Sigmoid colon (tissue), 6 donors: ENCODE measurements at regions not wholly inside any gene's neighbourhood (a gene's known extent, or its start where the extent isn't known, plus 50 kb on each side); places are given as distances from the start of the nearest gene placed in this dataset.

Experiments
- DNase-seq: peaks from one replicate; pipeline ENCODE4 v3.0.0-alpha.2; 2019
- H3K27ac ChIP-seq, 4 donors: fragments of 200-600 bp; sonication (generic); one replicate each; pipeline ENCODE4 v1.5.1; 2016 to 2019; ENCODE audit warnings: mild to moderate bottlenecking in 1 of 4
- H3K27me3 ChIP-seq, 3 donors: fragments of 200-600 bp; sonication (generic); one replicate each; pipeline ENCODE4 v1.5.1; 2019; ENCODE audit warnings: mild to moderate bottlenecking in 1 of 3
- H3K36me3 ChIP-seq, 4 donors: fragments of 200-600 bp; sonication (generic); one replicate each; pipeline ENCODE4 v1.5.1; 2016 to 2019
- H3K4me1 ChIP-seq, 4 donors: fragments of 200-600 bp; sonication (generic); one replicate each; pipeline ENCODE4 v1.5.1; 2017 to 2019
- H3K4me3 ChIP-seq, 4 donors: fragments of 200-600 bp; sonication (generic); one replicate each; pipeline ENCODE4 v1.5.1; 2017 to 2019; ENCODE audit warnings: mild to moderate bottlenecking in 2 of 4, moderate library complexity in 1 of 4
- H3K9me3 ChIP-seq, 4 donors: fragments of 200-600 bp in 3 of 4; sonication (generic) in 3 of 4; one replicate each; pipeline versions ENCODE4 v1.5.1 to v1.6.1; 2013 to 2019
- CTCF ChIP-seq, 4 experiments: fragments of 450-650 bp in 3 of 4; fragments of 200-600 bp in 1 of 4; IDR thresholded peaks; one replicate each; pipeline ENCODE4 v1.5.1; 2016 to 2019; ENCODE audit warnings: antibody characterized with exemption in 4 of 4, mild to moderate bottlenecking in 3 of 4, moderate library complexity in 2 of 4
- EP300 ChIP-seq, 4 donors: sonication (generic); formaldehyde crosslinking; IDR thresholded peaks; one replicate each; pipeline ENCODE4 v1.6.1; 2017; ENCODE audit warnings: antibody characterized with exemption in 4 of 4
- POLR2A ChIP-seq, 2 donors: fragments of 450-650 bp; IDR thresholded peaks; one replicate each; pipeline ENCODE4 v1.6.1; 2016; ENCODE audit warnings: antibody characterized with exemption in 2 of 2, mild to moderate bottlenecking in 2 of 2, moderate library complexity in 2 of 2
- POLR2AphosphoS5 ChIP-seq, 4 donors: sonication (generic); formaldehyde crosslinking; IDR thresholded peaks; one replicate each; pipeline ENCODE4 v1.6.1; 2017; ENCODE audit warnings: antibody characterized with exemption in 4 of 4
- WGBS, 2 donors: extraction: QIAGEN DNeasy Blood & Tissue Kit; methylation state at CpG; one replicate each; pipeline ENCODE4 v1.1.7; 2013; 5-methylcytosine and 5-hydroxymethylcytosine counted together
- intact Hi-C: fragments of 100-400 bp; cut with DNase I; formaldehyde crosslinking; loops from one replicate; pipeline ENCODE4 v1.15.1; 2023
- donor health status: healthy with polysubstance abuse.
- donor health status: healthy.

DNA sequence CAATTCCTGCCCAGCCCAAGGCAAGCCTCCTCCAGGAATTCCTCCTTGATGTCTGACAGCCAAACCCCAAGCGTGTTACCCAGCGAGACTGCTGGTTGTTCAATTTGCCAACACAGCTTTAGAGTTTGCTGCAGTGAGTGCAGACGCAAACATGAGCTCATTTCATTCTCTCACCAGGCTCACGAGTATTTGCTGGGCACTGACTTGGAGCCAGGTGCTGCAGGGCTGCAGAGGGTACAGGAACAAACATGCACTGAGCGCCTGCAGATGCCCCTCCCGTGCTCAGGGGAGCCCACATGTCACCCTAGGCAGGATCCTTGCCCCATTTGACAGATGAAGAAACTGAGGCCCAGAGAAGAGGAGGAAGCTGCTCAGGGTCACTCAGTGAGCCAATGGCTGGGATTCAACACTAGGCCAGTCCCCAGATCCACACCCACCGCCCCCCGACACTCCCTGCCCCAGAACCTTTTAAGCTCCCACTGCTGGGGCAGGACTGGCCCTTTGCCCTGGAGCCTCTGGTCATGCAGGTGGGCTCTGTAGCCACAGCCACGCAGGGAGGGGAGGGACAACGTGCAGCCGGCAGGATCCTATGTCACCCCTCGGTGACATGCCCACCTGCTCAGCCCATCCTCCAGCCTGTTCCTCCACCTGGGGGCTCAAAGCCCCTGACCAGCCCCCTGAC lies 363.7 kb downstream of the MATN1 start:
- no peaks in the 10 kb centered on the region for H3K36me3 ChIP-seq
- peaks cover 0 to 8% (median 0%) of the 10 kb centered on the region in 3 donors for H3K27me3 ChIP-seq
- intact Hi-C loops: no loop called here
- no peak for DNase-seq
- WGBS, 2 donors: 68 to 70% methylated on average over 12 of the region's 12 CpGs
- H3K27ac ChIP-seq: no peak overlapping the region
- no peaks in the 10 kb centered on the region for H3K4me1 ChIP-seq
- H3K9me3 ChIP-seq: no peaks in the 10 kb centered on the region
- H3K4me3 ChIP-seq: no peak overlapping the region
- TF ChIP-seq EP300 (IDR thresholded peaks at IDR 0.05) (no peak), CTCF (IDR thresholded peaks at IDR 0.05) (no peak), POLR2A (IDR thresholded peaks at IDR 0.05) (no peak), POLR2AphosphoS5 (IDR thresholded peaks at IDR 0.05) (no peak)

DNA sequence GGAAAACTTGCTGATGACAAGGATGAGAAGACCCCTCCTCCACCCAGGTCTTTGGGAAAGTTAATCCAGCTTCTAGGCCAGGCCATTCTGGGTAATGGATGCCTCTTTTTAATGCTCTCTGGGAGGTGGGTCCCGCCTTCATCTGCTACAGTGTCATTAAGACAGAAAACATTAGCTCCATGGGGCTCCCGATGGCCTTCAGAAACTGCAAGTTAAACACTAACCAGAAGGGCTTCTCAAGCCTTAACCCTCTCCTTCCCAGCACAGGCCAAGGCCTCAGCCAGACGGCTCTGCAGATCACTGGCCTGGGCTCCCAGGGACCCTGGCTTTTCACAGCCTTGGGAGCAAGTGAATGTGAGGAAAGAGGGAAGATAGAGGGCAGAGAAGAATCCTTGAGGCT lies 364.9 kb downstream of the MATN1 start:
- peaks cover 0 to 8% (median 0%) of the 10 kb centered on the region in 3 donors for H3K27me3 ChIP-seq
- TF ChIP-seq POLR2A (IDR thresholded peaks at IDR 0.05): no peak
- TF ChIP-seq EP300 (IDR thresholded peaks at IDR 0.05): no peak
- TF ChIP-seq CTCF (IDR thresholded peaks at IDR 0.05): no peak
- TF ChIP-seq POLR2AphosphoS5 (IDR thresholded peaks at IDR 0.05): no peak
- WGBS, 2 donors: 10 to 35% methylated on average over 3 of the region's 3 CpGs

DNA sequence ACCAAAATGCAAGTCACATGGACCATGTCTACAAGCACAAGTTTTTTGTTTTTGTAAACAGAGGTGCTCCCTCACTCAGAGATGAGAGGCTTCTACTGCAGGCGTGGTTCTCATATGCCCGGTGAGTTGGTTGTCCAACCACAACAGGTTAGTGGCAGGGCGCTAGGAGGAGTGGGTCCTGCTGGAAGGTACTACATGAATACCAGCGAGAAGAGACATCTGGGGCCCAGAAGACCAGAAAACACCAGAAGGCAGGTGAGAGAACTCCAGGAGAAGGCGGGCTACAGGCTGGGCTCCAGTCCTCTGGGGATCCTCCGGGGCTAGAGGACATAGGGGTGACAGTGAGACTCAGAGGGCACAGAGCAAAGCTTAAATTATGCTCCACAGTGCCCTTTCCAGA lies 366.5 kb downstream of the MATN1 start:
- intact Hi-C loops: no loop called here
- no peak for DNase-seq
- Histone ChIP-seq H3K36me3 (no peaks in the 10 kb centered on the region), H3K4me1 (no peaks in the 10 kb centered on the region), H3K27ac (no peak overlapping the region), H3K4me3 (no peak overlapping the region), H3K27me3 (peaks cover 0 to 14% (median 0%) of the 10 kb centered on the region in 3 donors), H3K9me3 (no peaks in the 10 kb centered on the region)
- 87 to 91% methylated on average over 6 of the region's 6 CpGs for WGBS, 2 donors
- TF ChIP-seq POLR2A (IDR thresholded peaks at IDR 0.05): no peak
- no peak for TF ChIP-seq CTCF (IDR thresholded peaks at IDR 0.05)
- no peak for TF ChIP-seq EP300 (IDR thresholded peaks at IDR 0.05)
- TF ChIP-seq POLR2AphosphoS5 (IDR thresholded peaks at IDR 0.05): no peak

More for the DNA sequence above, 364.9 kb downstream of the MATN1 start:
- no peaks in the 10 kb centered on the region for H3K9me3 ChIP-seq
- H3K27ac ChIP-seq: no peak overlapping the region
- H3K4me1 ChIP-seq: no peaks in the 10 kb centered on the region
- intact Hi-C loops: no loop called here
- DNase-seq: no peak
- H3K36me3 ChIP-seq: no peaks in the 10 kb centered on the region
- no peak overlapping the region for H3K4me3 ChIP-seq

- Histone ChIP-seq H3K9me3 (no peaks in the 10 kb centered on the region), H3K27ac (no peak overlapping the region), H3K4me1 (no peaks in the 10 kb centered on the region), H3K27me3 (peaks cover 0 to 8% (median 0%) of the 10 kb centered on the region in 3 donors), H3K36me3 (no peaks in the 10 kb centered on the region), H3K4me3 (no peak overlapping the region)
- WGBS, 2 donors: 0% methylated on average over 1 of the region's 1 CpG
- TF ChIP-seq EP300 (IDR thresholded peaks at IDR 0.05): no peak
- DNase-seq: no peak
- intact Hi-C loops: no loop called here
Measured at GRCh38 chr1:30354410-30354809, 369.0 kb downstream of the MATN1 start.

DNA sequence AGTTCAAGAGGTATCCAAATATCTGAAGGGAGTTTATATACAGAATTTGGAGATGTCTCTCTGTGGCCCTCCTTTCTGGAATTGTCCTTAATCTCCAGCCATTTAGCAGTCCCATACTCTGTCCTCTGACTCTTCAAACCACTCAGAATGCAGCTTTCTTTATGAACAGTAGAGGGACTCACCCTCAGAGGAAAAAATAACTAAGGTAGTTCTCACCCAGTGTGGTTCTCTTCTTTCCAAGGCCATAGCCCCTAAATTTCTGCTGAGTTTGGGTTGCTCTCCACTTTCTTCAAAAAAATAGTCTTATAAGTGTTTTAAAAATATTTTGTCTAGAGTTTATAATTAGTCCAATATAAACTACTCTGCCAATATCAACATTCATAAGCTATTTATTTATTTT lies 369.7 kb downstream of the MATN1 start:
- intact Hi-C loops: no loop called here
- Histone ChIP-seq H3K27me3 (peaks cover 0 to 6% (median 0%) of the 10 kb centered on the region in 3 donors), H3K9me3 (peaks cover 0 to 2% (median 0%) of the 10 kb centered on the region in 4 donors), H3K4me1 (no peaks in the 10 kb centered on the region), H3K4me3 (no peak overlapping the region), H3K27ac (no peak overlapping the region), H3K36me3 (no peaks in the 10 kb centered on the region)
- DNase-seq: no peak
- TF ChIP-seq EP300 (IDR thresholded peaks at IDR 0.05) (no peak), CTCF (IDR thresholded peaks at IDR 0.05) (no peak), POLR2A (IDR thresholded peaks at IDR 0.05) (no peak)
